HUES64 (cell line): ENCODE measurements at regions not wholly inside any gene's neighbourhood (a gene's known extent, or its start where the extent isn't known, plus 50 kb on each side); places are given as distances from the start of the nearest gene placed in this dataset.

Experiments
- H3K27ac ChIP-seq: 2 replicates; pipeline ENCODE4 v1.7.0; 2013; ENCODE audit warnings: low read depth, low read length, inconsistent platforms
- H3K27me3 ChIP-seq: 2 replicates; pipeline ENCODE4 v1.6.1; 2013; ENCODE audit warnings: mild to moderate bottlenecking, low read length; ENCODE audit not compliant: insufficient read depth
- H3K36me3 ChIP-seq: 2 replicates; pipeline ENCODE4 v1.6.1; 2013; ENCODE audit warnings: mild to moderate bottlenecking, low read length; ENCODE audit not compliant: insufficient read depth
- H3K4me1 ChIP-seq: 2 replicates; pipeline ENCODE4 v1.6.1; 2013; ENCODE audit warnings: mild to moderate bottlenecking, low read length, moderate library complexity; ENCODE audit not compliant: insufficient read depth
- H3K4me3 ChIP-seq: 2 replicates; pipeline ENCODE4 v1.5.1; 2013; ENCODE audit warnings: mild to moderate bottlenecking, low read length, moderate library complexity
- H3K9ac ChIP-seq: 2 replicates; pipeline ENCODE4 v1.6.1; 2013; ENCODE audit warnings: mild to moderate bottlenecking, low read depth, low read length
- H3K9me3 ChIP-seq: 2 replicates; pipeline ENCODE4 v1.6.1; 2013; ENCODE audit warnings: low read depth, low read length; ENCODE audit not compliant: insufficient read depth
- WGBS: fragments of 150-250, 120-280 bp; methylation state at CpG from one replicate; pipeline ENCODE4 v1.1.7; 2013; ENCODE audit warnings: missing lambda C conversion rate; 5-methylcytosine and 5-hydroxymethylcytosine counted together

DNA sequence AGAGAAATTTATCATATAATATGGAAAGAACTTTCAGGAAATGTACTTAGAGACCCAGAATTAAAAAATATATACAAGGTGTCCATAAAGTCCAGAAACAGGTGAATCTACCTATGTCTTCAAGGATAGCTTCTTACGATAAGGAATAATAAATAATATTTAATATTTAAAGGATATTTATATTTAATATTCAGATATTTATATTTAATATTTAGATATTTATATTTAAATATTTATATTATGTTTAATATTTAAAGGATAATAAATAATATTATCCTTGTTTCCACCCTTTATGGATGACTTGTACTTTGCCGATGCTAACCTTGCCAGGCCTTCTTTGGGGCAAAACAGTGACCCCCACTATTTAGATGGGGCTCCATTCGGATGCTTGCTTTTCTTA, 169.5 kb upstream of the CADM1 start:
- H3K27ac ChIP-seq = no peak overlapping the region
- peaks cover 9% of the 10 kb centered on the region; the same call in 1 of the 2 replicates for H3K4me1 ChIP-seq
- 100% methylated on average over 2 of the region's 3 CpGs for WGBS
- 0 out of 2 replicates have a peak, but pooled peaks cover 3% of the 10 kb centered on the region for H3K27me3 ChIP-seq
- H3K9ac ChIP-seq = no peak overlapping the region
- no peaks in the 10 kb centered on the region for H3K9me3 ChIP-seq
- H3K36me3 ChIP-seq = no peaks in the 10 kb centered on the region
- H3K4me3 ChIP-seq = no peak overlapping the region

DNA sequence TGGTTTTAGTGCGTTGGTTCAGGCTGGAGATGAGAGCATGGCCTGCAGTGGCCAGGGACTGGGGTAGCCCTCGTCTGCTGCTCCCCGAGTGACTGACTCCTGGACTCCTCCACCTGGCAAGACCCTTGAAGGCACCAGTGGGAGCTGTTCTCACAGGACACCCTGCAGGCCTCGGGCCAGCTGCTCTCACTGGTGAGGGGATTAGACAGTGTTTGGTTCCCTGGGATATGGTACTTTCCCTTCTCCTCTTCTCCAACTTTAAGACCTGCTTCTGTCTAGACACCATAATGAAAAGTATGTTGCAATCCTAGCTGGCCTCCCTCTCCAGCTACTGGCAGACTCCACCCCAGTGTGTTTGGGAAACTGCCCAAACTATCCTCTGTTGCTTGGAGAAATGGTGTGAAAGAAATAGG, 168.8 kb upstream of the CADM1 start:
- H3K9me3 ChIP-seq = no peaks in the 10 kb centered on the region
- H3K27me3 ChIP-seq = 0 out of 2 replicates have a peak, but pooled peaks cover 3% of the 10 kb centered on the region
- 79% methylated on average over 4 of the region's 4 CpGs for WGBS
- H3K9ac ChIP-seq = no peak overlapping the region
- H3K36me3 ChIP-seq = no peaks in the 10 kb centered on the region
- peaks cover 9% of the 10 kb centered on the region; the same call in 1 of the 2 replicates for H3K4me1 ChIP-seq
- no peak overlapping the region for H3K4me3 ChIP-seq
- no peak overlapping the region for H3K27ac ChIP-seq

DNA sequence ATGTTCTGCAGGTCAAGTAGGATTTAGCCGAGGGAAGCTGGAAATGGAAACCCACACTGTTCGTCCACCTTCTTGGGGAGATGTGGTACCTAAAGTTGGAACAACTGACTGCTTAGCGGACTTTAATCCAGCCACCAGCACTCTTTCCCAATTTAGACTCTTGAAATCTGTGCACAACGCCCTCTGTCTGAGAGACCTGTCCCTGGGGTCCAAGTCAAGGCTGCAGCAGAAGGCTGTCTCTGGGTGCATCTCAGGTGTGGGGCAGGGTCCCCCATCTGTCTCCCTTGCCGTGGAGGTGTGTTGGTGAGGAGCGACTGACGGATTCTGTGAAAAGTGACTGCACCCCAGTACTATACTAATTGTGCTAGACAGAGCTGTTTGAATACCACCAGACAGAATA, 168.2 kb upstream of the CADM1 start:
- Histone ChIP-seq H3K9ac (no peak overlapping the region), H3K27ac (no peak overlapping the region), H3K4me1 (peaks cover 9% of the 10 kb centered on the region; the same call in 1 of the 2 replicates), H3K36me3 (no peaks in the 10 kb centered on the region), H3K9me3 (no peaks in the 10 kb centered on the region), H3K4me3 (no peak overlapping the region), H3K27me3 (0 out of 2 replicates have a peak, but pooled peaks cover 3% of the 10 kb centered on the region)
- 93% methylated on average over 7 of the region's 7 CpGs for WGBS

DNA sequence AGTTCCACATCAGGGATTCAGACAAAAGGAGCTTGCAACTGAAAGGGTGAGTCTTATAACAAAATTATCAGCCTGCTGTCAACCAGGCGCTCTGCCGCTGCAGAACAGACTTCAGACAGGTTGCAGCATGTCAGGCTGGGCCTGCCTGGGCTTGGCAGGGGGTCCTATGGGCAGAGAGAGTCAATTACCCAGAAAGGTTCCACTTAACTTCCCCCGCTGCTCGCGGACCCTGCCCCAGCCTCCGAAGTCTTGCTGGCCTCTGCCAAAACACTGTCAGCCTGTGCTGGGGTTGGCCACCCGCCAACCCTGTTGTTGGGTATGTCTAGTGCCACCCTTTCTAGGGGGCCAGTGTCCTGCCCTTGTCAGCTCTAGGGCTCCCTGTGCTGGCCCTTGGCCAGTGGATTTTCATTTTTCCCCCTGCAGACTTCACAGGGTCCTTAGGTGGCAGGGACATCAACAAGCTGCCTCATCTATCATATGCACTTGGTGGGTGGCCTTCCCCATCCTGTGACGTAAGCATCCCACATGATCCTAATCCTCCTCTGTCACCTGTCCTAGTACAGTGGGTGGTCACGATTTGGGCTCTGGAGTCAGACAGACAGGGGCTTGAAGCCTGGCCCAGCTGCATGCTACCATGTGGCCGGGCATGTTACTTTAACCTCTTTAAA, 166.5 kb upstream of the CADM1 start:
- Histone ChIP-seq H3K9me3 (no peaks in the 10 kb centered on the region), H3K27ac (no peak overlapping the region), H3K9ac (no peak overlapping the region), H3K27me3 (0 out of 2 replicates have a peak, but pooled peaks cover 3% of the 10 kb centered on the region), H3K4me1 (peaks cover 5% of the 10 kb centered on the region; the same call in 1 of the 2 replicates), H3K36me3 (no peaks in the 10 kb centered on the region), H3K4me3 (no peak overlapping the region)
- WGBS = 86% methylated on average over 10 of the region's 10 CpGs

DNA sequence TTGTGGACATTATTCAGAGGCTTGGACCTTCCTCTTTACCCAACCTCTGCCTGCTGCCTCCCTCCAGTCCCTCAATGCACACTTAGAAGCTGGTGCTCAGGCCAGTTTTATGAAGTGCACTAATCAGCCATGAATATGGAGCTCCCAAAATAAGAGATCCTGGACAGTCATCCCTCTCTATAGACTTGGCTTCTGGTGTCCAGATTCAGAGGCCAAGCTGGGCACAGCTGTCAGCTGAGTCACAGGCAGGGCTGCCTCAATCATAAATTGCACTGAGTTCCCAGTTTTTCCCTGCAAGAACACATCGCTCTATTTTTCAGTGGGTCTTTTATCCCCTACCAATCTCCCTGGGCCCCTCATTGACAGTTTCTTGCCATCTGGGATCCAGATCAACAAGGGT, 161.7 kb upstream of the CADM1 start:
- 90% methylated on average over 1 of the region's 1 CpG for WGBS

DNA sequence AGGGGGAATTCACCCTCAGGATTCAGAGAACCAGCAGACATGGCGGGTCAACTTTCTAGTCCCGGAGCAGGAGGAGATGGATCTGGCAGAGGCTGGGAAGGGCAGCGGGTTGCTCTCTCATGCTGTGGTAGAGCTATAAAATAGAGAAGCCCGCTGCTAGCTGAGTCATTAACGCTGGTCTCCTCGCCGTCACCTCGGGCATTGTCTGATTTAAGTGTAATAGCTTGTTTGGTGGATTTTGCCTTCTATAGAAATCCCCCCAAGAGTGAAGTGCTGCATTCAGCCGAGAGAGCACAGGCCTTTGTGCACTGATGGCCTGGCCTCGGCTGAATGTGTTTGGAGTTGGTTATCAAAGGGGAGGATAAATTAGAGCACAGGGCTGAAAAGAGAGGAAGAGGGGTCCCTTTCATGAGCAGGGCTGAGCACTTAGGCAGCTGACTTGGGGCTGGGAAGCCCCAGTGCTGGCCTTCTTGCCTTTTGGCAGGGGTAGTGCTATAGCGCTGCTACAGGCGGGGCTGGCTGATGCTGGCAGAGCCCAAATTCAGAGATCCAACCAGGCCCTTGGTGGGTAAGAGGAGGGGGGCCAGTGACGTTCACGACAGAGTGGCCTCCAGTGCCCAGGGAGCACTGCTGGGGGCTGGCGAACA, 161.1 kb upstream of the CADM1 start:
- Histone ChIP-seq H3K36me3 (no peaks in the 10 kb centered on the region), H3K9ac (no peak overlapping the region), H3K4me3 (no peak overlapping the region), H3K9me3 (no peaks in the 10 kb centered on the region), H3K27ac (no peak overlapping the region), H3K27me3 (peaks cover 33% of the 10 kb centered on the region), H3K4me1 (peaks cover 6% of the 10 kb centered on the region)
- 63% methylated on average over 15 of the region's 15 CpGs for WGBS

More for the DNA sequence above, 161.7 kb upstream of the CADM1 start:
- H3K27ac ChIP-seq = no peak overlapping the region
- no peaks in the 10 kb centered on the region for H3K36me3 ChIP-seq
- H3K27me3 ChIP-seq = peaks cover 26% of the 10 kb centered on the region
- no peak overlapping the region for H3K9ac ChIP-seq
- no peaks in the 10 kb centered on the region for H3K9me3 ChIP-seq
- H3K4me1 ChIP-seq = peaks cover under 1% of the 10 kb centered on the region; the same call in 1 of the 2 replicates
- no peak overlapping the region for H3K4me3 ChIP-seq

DNA sequence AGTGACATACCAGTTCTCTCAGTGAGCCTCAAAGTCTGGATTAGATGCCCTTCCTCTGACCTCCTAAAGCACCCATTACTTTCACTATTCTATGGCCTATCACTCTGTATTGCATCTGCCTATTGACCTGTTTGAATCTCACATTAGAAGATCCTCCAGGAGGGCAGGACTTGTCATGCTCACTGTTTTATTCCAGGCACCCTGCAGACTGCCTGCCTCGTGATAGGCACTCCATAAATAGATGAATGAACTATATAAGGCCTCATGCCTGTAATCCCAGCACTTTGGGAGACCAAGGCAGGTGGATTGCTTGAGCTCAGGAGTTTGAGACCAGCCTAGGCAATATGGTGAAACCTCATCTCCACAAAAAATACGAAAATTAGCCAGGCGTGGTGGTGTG, 160.1 kb upstream of the CADM1 start:
- Histone ChIP-seq H3K27ac (no peak overlapping the region), H3K9me3 (no peaks in the 10 kb centered on the region), H3K4me3 (no peak overlapping the region), H3K9ac (no peak overlapping the region), H3K36me3 (no peaks in the 10 kb centered on the region), H3K4me1 (peaks cover 6% of the 10 kb centered on the region), H3K27me3 (peaks cover 39% of the 10 kb centered on the region)
- 95% methylated on average over 3 of the region's 3 CpGs for WGBS

DNA sequence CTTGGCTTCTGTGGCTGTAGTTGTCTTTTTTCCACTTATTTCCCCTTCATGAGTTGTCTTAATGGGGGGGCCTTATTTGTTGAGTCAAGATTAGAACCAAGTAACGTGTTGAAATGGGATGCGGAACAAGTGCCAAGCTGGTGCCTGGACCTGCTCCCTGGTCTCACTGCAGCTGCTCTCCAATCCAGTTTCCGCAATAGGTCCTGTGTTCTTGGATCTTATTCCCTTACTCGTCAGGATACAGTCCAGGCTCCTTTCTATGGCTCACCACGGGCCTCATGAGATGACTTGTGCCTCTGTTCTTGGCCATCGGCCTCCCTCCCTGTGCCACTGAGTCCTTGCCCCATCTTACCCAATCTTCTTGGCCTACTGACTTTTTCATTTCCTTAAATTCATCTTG, 159.6 kb upstream of the CADM1 start:
- WGBS = 91% methylated on average over 6 of the region's 6 CpGs
- Histone ChIP-seq H3K9ac (no peak overlapping the region), H3K27ac (no peak overlapping the region), H3K4me3 (no peak overlapping the region), H3K4me1 (peaks cover 9% of the 10 kb centered on the region), H3K27me3 (peaks cover 45% of the 10 kb centered on the region), H3K9me3 (no peaks in the 10 kb centered on the region), H3K36me3 (no peaks in the 10 kb centered on the region)

DNA sequence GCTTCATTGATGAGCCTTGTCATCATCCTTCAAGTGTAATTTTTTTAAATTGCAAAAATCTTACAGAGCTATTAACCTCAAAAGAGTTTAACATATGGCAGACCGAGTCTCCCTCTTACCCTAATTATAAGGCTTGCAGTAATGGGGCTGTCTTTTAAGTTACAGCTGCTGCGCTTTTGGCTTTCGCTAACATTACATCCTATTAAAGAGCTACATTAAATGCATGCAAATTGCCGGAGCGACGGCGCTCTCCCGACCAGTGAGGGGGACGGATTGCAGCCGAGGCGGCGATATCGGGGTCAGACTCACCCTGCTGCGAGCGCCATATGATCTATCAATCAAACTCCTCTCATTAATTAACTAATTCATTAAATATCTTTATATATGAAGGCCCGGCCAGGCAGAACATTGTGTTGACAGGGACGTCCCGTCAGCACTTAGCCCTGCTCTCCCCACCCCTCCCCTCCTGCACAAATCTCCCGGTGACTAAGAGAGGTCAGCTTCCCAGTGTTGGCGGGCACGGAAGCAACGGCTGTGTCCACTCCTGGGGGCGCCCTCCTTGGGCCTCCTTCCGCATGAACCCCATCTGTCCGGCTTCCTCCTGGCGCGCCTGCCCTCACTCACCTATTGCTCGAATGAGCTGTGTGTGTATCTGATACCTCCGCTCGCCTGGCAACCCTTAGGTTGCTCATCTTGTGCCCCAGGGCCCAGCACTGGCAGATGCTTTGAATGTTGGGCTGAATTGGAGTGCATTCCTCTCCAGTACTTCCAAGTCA, 156.0 kb upstream of the CADM1 start:
- Histone ChIP-seq H3K4me3 (peak overlapping the region; percentile 60), H3K36me3 (no peaks in the 10 kb centered on the region), H3K27me3 (peaks cover 71% of the 10 kb centered on the region), H3K27ac (no peak overlapping the region), H3K9ac (peak overlapping the region; percentile 21), H3K4me1 (peaks cover 19% of the 10 kb centered on the region), H3K9me3 (no peaks in the 10 kb centered on the region)
- 13% methylated on average over 30 of the region's 30 CpGs for WGBS

DNA sequence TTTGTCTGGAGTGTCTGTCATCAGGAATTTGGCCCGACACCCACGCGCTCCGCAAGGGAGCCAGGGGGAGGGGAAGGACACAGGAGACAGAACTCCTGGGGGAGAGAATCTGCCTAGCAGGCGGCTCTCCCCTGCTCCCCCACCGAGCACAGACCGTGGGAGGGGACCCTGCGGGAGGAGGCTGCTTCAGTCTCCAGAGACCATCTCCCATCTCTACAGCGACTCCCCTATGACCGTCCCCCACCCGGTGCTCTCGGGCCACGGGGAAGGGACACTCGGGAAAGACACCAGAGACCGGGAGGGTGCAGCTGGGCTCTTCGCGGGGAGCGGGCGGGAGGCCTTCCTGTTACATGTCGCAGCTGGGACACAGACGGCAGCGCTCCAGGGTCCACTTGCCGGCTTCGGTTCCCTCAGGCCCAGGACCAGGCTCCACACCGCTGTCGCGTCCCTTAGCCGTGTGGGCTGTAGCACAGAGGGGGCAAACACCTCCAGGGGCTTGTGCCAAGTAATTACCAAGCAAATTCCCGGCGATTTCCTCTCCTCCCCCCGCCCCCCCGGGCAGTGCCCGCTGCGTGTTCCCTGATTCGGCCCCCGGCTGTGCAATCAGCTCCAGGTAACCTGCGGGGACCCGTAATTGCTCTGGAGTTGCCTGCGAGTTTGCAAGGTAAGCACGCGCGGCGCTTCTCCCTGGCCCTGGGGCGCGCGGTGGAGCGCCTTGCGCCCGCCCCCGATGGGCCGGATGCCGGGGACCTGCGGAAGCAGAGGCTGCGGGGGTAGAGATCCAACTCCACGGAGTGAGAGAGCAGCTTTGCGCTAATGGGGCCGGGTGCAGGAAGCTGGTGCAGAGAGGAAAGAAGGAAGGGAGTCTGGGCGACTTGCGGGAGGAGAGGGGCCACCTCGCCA, 155.1 kb upstream of the CADM1 start:
- Histone ChIP-seq H3K4me1 (peaks cover 19% of the 10 kb centered on the region), H3K36me3 (no peaks in the 10 kb centered on the region), H3K27ac (no peak overlapping the region), H3K27me3 (peaks cover 77% of the 10 kb centered on the region), H3K9me3 (no peaks in the 10 kb centered on the region), H3K4me3 (peak overlapping the region; percentile 60), H3K9ac (peak overlapping the region; percentile 21)
- whole genome bisulfite sequencing = 2% methylated on average over 60 of the region's 60 CpGs
